COR-L47 (cell line): ENCODE measurements at regions not wholly inside any gene's neighbourhood (a gene's known extent, or its start where the extent isn't known, plus 50 kb on each side); places are given as distances from the start of the nearest gene placed in this dataset.
A peak's percentile ranks its signal among the peaks of the same experiment; 100 is the strongest.
"Not testable (repeated sequence)": the region's sequence is repeated elsewhere in the genome, so short reads cannot be mapped to it uniquely, and the experiment has no call there.

Experiments used
- DNase-seq: peaks from one replicate; lab custom pipeline; 2025; lab: John Stamatoyannopoulos, UW

- DNase-seq, result no peak
Measured at GRCh38 chr22:35475545-35475944, 65.1 kb upstream of the RASD2 start.

- no peak for DNase-seq
Measured at GRCh38 chr22:35476341-35476740, 64.3 kb upstream of the RASD2 start.

GRCh38 chr22:35477911-35478582, 62.6 kb upstream of the RASD2 start:
- peak; percentile 94 for DNase-seq

DNA sequence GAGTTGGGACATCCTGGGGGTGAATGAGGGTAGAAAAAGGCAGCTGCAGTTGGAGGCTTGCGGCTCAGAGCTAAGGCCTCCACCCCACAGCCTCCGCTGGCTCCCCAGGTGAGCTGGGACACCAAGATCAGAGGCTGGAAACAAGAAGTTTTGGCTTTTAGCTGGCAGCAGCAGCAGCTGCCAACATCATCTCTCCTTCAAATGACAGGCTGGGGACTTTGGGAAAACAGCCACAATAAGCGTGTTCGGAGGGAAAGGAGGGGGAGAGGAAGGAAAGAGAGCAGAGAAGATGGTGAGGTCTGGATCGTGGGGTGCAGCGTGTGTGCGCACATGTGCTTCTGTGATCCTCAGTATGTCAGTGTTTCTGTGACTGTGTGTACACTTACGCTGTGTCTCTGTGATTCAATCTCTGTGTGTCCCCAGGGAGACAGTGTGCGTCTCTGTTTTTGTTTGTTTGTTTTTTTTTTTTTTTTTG, 62.0 kb upstream of the RASD2 start:
- no peak for DNase-seq

DNA sequence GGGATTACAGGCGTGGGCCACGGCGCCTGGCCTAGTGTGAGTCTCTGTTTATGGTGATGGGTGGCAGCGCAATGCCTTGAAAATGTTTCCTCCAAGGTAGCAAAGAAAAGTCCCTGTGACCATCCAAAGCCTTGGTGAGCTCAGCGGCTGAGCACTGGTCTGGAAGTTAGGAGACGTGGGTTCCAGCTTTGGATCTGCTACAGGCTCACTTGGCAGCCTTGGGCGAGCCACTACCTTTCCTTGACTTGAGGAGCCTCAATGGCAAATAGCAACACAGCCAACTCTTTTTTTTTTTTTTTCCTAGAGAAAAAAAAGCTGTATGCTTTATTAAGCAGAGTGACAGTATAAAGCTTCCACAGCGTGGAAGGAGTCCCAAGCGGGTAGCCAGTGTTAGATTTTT, 61.3 kb upstream of the RASD2 start:
- no peak for DNase-seq

- DNase-seq, result no peak
Measured at GRCh38 chr22:35479985-35480550, 60.6 kb upstream of the RASD2 start.

DNA sequence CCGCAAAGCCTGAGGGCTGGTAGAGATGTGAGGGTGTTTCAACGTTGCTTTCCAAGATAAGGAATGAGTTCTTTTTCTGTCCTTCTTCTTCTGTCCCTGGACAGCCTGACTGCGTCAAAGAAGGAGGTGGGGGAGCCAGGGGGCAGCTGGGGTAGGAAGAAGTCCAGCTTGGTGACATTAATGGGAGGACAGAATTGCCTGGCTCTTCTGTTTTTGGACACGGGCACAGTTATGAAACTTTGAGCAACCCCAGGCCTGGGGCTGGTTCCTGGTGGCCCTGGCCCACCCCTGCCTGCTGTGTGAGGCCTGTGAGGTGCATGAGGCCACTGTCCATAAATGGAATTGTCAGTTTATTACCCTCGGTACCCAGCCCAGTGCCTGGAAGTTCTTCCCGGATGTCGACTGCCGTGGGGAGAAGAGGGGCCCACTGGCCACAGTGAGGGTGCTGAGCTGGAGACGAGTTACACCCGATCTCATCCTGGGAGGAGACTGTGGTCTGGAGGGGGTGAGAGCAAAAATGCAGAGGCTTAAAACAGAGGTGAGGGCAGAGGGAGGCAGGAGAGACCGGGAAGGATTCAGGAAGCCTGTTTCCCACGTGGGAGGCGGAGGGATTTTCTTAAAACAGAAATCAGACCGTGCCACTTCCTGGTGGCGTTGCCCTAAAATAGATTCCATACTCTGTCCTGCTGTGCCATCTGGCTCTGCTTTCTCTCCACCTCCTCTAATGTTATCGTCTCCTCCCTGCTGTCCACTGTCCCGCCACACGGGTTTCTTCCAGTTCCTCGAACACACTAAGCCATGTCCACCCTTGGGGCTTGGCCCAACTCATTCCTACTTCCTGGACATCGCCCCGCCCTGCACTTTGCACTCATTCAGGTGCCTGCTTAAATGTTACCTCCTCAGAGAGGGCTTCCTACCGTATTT, 59.7 kb upstream of the RASD2 start:
- no peak for DNase-seq

- no peak for DNase-seq
Measured at GRCh38 chr22:35482311-35482710, 58.3 kb upstream of the RASD2 start.

GRCh38 chr22:35482974-35483373, 57.7 kb upstream of the RASD2 start:
- no peak for DNase-seq

GRCh38 chr22:35483730-35484129, 56.9 kb upstream of the RASD2 start:
- no peak for DNase-seq

GRCh38 chr22:35484651-35485556, 55.7 kb upstream of the RASD2 start:
- no peak for DNase-seq

DNA sequence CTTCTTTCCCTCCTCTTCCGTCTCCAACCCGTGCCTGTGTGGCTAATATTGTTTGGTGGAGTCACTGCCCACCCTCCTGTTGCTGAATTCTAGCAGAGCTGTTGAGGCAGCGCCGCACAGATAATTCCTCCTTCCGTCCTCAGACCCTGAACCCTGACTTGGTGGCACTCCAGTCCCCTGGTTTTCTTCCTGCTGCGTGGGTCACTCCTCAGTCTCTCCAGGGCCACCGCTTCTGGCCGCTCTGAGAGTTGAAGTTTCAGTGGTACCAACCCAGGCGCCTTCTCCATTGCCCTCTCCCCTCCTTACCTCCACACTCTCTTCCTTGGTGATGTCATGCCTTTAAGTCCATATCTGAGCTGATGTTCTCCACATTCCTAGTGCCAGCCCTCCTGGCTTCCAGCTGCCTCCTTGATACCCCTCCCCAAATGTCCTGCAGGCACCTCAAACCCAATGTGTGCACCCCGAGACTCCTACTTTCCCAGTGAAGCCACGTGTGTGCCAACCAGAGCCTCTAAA, 54.5 kb upstream of the RASD2 start:
- no peak for DNase-seq

DNA sequence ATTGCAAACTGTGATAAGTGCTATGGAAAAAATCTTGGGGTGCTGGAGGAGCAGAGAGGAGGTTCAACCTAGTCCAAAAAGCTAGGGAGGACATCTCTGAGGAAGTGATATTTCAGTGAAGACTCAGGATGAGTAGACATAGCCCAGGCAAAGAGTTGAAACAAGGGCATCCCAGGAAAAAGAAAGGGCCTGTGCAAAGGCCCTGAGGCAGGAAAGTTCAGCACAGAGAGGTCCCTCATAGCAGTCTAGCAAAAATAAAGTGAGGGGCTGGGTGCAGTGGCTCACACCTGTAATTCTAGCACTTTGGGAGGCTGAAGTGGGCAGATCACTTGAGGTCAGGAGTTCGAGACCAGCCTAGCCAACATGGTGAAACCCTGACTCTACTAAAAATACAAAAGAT, 53.0 kb upstream of the RASD2 start:
- not testable (repeated sequence) for DNase-seq

DNA sequence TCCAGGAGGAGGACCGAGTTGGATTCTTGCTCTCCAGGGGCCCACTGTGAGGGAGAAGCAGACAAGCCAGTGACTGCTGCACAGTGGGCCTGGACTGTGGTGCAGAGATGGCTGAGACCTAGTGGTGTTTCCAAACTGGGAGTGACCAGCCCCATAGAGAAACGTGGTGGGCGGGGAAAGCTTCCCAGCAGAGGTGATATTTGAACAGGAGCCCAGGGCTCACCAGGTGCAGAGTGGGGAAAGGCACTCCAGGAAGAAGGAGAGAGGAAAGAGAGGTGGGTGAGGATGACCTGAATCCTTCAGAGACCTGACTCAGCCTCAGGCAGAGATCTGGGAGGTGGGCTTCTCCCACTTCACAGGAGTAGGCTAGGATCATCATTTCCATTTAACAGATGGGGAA, 52.1 kb upstream of the RASD2 start:
- peak; percentile 73 for DNase-seq

DNA sequence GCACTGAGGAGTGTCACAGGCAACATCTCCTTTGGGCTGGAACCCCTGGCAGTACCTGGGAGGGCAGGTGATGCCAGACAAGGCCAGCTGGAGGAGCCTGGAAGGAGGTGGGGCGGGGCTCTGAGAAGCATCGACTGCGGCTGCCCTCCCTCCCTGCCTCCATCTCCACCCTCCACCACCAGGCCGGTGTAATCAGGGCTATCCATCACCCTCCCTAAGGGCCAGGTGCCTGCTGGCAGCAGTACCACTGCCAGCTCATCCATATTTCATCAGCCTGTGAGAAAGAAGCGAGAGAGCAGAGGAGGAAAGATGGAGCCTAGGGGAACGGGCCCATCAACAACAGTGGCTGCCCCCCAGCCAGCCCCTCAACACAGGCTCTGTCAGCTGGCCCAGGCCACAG, 51.4 kb upstream of the RASD2 start:
- peak; percentile 76 for DNase-seq
